A549 (cell line): ENCODE measurements at regions not wholly inside any gene's neighbourhood (a gene's known extent, or its start where the extent isn't known, plus 50 kb on each side); places are given as distances from the start of the nearest gene placed in this dataset.

ENCODE experiments used
- EP300 ChIP-seq, 2 experiments: fragments of >200 bp; sonication (Bioruptor Twin); formaldehyde crosslinking; IDR thresholded peaks; 2 replicates in 1 of 2; 3 replicates in 1 of 2; pipeline ENCODE4 v1.6.1; 2016 to 2017
- TF ChIP-seq, protein P1 (sequence below): IDR thresholded peaks from 2 replicates; pipeline ENCODE4 v1.6.1; 2012
- TF ChIP-seq, protein P2 (sequence below): fragments of >200 bp; sonication (Bioruptor Twin); formaldehyde crosslinking; IDR thresholded peaks from 3 replicates; pipeline ENCODE4 v1.5.1; 2016

DNA sequence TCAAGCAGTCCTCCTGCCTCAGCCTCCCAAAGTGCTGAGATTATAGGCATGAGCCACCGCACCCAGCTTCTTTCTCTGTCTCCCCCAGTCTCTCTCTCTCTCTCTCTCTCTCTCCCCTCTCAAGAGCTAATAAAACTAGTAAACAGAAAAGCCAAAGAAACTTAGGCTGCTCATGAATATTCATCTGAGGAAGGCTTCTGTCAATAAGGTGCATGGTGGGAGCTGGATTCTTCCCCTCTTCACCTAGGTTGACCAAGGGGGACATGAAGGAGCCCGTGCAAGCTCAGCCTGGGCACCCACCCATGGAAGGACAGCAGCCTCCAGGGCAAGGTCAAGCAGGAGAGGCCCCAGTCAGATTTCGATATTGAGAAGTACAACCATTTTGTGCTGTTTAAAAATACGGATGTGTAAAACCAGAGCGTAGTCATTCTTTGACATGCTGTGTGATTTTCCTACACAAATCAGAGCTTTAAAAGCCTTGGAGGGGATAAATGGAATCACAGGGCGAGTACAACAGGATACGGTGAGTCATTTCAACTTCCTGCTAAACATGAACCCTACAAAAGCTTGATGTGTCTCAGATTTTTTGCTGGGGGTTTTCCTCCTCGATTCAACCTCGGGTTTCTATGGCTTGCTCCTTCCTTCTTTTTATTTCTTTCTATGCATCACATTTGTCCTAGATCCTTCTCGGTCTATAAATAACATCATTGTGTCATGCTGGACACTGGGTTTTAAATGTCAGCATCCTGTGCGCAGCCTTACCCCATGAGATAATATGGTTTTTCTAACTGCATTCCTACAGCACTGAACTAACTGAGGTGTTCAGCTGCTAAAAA lies 368.9 kb upstream of the JARID2 start:
- TF ChIP-seq, protein P1, sequence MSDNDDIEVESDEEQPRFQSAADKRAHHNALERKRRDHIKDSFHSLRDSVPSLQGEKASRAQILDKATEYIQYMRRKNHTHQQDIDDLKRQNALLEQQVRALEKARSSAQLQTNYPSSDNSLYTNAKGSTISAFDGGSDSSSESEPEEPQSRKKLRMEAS, result no peak
- TF ChIP-seq, protein P2, sequence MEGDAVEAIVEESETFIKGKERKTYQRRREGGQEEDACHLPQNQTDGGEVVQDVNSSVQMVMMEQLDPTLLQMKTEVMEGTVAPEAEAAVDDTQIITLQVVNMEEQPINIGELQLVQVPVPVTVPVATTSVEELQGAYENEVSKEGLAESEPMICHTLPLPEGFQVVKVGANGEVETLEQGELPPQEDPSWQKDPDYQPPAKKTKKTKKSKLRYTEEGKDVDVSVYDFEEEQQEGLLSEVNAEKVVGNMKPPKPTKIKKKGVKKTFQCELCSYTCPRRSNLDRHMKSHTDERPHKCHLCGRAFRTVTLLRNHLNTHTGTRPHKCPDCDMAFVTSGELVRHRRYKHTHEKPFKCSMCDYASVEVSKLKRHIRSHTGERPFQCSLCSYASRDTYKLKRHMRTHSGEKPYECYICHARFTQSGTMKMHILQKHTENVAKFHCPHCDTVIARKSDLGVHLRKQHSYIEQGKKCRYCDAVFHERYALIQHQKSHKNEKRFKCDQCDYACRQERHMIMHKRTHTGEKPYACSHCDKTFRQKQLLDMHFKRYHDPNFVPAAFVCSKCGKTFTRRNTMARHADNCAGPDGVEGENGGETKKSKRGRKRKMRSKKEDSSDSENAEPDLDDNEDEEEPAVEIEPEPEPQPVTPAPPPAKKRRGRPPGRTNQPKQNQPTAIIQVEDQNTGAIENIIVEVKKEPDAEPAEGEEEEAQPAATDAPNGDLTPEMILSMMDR, result no peak
- no peak for TF ChIP-seq EP300 (IDR thresholded peaks at IDR 0.05)
